ENCODE measurements at regions not wholly inside any gene's neighbourhood (a gene's known extent, or its start where the extent isn't known, plus 50 kb on each side); places are given as distances from the start of the nearest gene placed in this dataset.
A peak's percentile ranks its signal among the peaks of the same experiment; 100 is the strongest.

DNA sequence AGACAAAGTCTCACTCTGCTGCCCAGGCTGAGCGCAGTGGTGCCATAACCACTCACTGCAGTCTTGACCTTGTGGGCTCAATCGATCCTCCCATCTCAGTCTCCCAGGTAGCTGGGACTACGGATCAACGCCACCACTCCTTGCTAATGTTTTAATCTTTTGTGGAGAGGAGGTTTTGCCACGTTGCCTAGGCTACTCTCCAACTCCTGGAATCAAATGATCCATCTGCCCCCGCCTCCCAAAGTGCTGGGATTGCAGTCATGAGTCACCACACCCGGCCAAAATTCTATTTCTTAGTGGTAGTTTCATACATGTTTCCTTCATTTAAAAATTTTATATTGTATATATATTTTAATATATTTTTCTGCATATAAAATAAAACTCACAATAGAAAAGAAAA lies 125.8 kb upstream of the CLNK start:
- no peak overlapping the region for H3K4me3 ChIP-seq (ENCODE audit: low read depth, low read length)
- no peak for DNase-seq (ENCODE audit: low read depth)
- TF ChIP-seq CTCF (conservative IDR thresholded peaks at IDR 0.05; ENCODE audit: low read depth, low read length) = no peak

GRCh38 chr4:10809905-10810304 lies 125.3 kb upstream of the CLNK start:
- no peak overlapping the region for H3K4me3 ChIP-seq (ENCODE audit: low read depth, low read length)
- no peak for DNase-seq (ENCODE audit: low read depth)
- no peak for TF ChIP-seq CTCF (conservative IDR thresholded peaks at IDR 0.05; ENCODE audit: low read depth, low read length)

DNA sequence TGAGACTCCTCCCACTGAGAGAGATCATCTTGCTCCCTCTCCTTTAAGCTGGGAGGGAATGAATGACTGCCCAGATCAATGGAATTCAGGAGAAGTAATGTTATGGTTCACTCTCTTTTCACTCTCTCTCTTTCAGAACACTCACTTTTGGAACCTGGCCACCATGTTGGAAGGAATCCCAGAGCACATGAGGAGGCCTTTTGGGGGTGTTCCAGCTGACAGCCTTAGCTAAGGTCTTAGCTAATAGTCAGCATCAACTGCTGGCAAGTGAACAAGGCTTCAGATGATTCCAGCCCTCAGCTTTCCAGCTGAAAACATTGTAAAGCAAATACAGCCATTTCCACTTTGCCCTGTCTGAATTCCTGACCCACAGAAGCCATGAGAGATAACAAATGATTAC lies 124.0 kb upstream of the CLNK start:
- no peak for TF ChIP-seq CTCF (conservative IDR thresholded peaks at IDR 0.05; ENCODE audit: low read depth, low read length)
- DNase-seq (ENCODE audit: low read depth) = peak; percentile 92

GRCh38 chr4:10806953-10807645 lies 122.5 kb upstream of the CLNK start:
- no peak for DNase-seq (ENCODE audit: low read depth)
- H3K4me3 ChIP-seq (ENCODE audit: low read depth, low read length) = no peak overlapping the region
- TF ChIP-seq CTCF (conservative IDR thresholded peaks at IDR 0.05; ENCODE audit: low read depth, low read length) = no peak

More for the DNA sequence above, 124.0 kb upstream of the CLNK start:
- H3K4me3 ChIP-seq (ENCODE audit: low read depth, low read length) = no peak overlapping the region

DNA sequence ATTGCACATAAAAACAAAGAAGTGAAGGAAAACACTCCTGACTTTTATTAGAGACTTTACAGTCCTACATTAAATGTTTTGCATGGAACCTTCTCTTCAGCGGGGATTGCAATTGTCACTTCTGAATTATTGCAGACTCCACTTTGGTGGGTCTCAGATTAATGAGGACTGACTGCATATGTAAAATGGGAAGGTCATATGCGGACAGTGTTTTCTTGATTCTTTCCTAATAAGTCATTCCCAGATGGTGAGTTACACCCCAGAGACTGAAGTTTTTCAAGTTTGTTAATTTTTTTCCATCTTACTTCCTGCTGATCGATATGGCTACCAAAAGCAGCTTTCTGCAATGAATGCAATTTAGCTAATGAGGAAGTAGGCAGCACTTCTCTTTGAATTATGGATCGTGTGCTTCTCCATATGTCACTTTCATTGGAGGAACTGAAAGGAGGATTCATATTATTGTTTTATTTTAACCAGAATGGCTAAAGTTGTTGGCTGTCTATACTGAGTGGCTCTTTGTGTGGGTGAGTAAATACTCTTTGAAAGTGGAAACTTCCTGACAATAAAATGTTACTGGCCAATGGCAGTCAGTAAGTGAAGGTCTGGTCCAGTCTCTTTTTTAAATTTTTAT lies 119.3 kb upstream of the CLNK start:
- no peak overlapping the region for H3K4me3 ChIP-seq (ENCODE audit: low read depth, low read length)
- TF ChIP-seq CTCF (conservative IDR thresholded peaks at IDR 0.05; ENCODE audit: low read depth, low read length) = no peak
- DNase-seq (ENCODE audit: low read depth) = no peak

- no peak overlapping the region for H3K4me3 ChIP-seq (ENCODE audit: low read depth, low read length)
- TF ChIP-seq CTCF (conservative IDR thresholded peaks at IDR 0.05; ENCODE audit: low read depth, low read length) = no peak
- no peak for DNase-seq (ENCODE audit: low read depth)
Observed at GRCh38 chr4:10787365-10787764, 102.8 kb upstream of the CLNK start.

DNA sequence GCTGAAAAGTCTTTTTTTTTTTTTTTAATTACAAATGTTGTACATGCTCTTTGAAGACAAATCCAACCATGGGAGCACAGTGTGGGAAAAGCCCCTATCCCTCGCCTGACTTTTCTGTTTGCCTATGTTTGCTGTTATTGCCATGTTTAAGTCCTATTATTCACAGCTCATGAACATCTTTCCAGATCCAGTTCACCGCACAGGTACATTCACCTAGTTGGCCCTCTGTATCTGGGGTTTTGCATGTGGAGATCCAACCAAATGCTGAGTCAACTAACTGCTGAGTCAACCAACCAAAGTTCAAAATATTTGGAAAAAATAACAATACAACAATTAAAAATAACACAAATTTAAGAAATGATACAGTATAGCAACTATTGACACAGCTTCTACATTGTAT lies 100.1 kb upstream of the CLNK start:
- no peak for TF ChIP-seq CTCF (conservative IDR thresholded peaks at IDR 0.05; ENCODE audit: low read depth, low read length)
- no peak for DNase-seq (ENCODE audit: low read depth)
- no peak overlapping the region for H3K4me3 ChIP-seq (ENCODE audit: low read depth, low read length)

Measured in choroid plexus epithelial cell (primary cell).